Gastroesophageal sphincter (tissue), 3 donors: ENCODE measurements at regions not wholly inside any gene's neighbourhood (a gene's known extent, or its start where the extent isn't known, plus 50 kb on each side); places are given as distances from the start of the nearest gene placed in this dataset.

ENCODE experiments used
- CTCF ChIP-seq, 4 experiments: fragments of 200-600 bp in 2 of 4; fragments of 450-650 bp in 2 of 4; sonication (generic) in 1 of 4; IDR thresholded peaks; one replicate each; pipeline ENCODE4 v1.5.1; 2017 to 2019; ENCODE audit warnings: antibody characterized with exemption in 4 of 4, mild to moderate bottlenecking in 2 of 4, moderate library complexity in 2 of 4
- EP300 ChIP-seq: sonication (generic); formaldehyde crosslinking; IDR thresholded peaks from one replicate; pipeline ENCODE4 v1.6.1; 2017; ENCODE audit warnings: antibody characterized with exemption, mild to moderate bottlenecking
- POLR2A ChIP-seq, 2 donors: fragments of 450-650 bp; IDR thresholded peaks; one replicate each; pipeline ENCODE4 v1.6.1; 2017; ENCODE audit warnings: antibody characterized with exemption in 2 of 2, mild to moderate bottlenecking in 2 of 2, moderate library complexity in 1 of 2
- POLR2AphosphoS5 ChIP-seq: sonication (generic); formaldehyde crosslinking; IDR thresholded peaks from one replicate; pipeline ENCODE4 v1.6.1; 2017; ENCODE audit warnings: antibody characterized with exemption

DNA sequence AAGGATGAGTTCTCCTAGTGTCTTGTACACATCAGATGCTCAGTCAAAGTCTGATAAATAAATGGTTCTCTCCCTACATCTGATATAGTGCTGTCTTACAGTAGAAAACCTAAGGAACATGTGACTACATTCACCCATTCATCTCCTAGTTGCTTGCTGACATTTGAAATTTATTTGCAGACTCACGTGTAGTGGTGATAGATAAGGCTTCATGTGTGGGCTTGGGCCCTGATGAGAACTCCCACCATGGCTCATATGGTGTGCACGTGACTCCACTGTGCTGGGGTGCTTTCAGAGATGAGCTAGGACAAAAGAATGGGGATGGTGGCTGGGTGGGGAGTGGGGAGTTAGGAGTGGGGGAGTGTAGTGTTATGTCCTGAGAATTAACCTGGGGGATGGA, 287.3 kb downstream of the RPS24 start:
- TF ChIP-seq POLR2A (IDR thresholded peaks at IDR 0.05) (no peak), CTCF (IDR thresholded peaks at IDR 0.05) (no peak), POLR2AphosphoS5 (no peak), EP300 (no peak)
